H1 (cell line): ENCODE measurements at regions not wholly inside any gene's neighbourhood (a gene's known extent, or its start where the extent isn't known, plus 50 kb on each side); places are given as distances from the start of the nearest gene placed in this dataset.

Experiments used
- CTCF ChIP-seq, 3 experiments: IDR thresholded peaks; 1 replicate in 2 of 3; 2 replicates in 1 of 3; pipeline versions ENCODE4 v1.5.1 to v1.6.1; 2011; ENCODE audit warnings: low read length in 3 of 3, mild to moderate bottlenecking in 3 of 3, inconsistent platforms in 2 of 3, low read depth in 1 of 3, moderate library complexity in 1 of 3; ENCODE audit not compliant: insufficient read depth in 1 of 3; ENCODE audit errors: control extremely low read depth in 1 of 3
- EZH2 ChIP-seq: fragments of 200-600 bp; sonication (generic); IDR thresholded peaks from 2 replicates; pipeline ENCODE4 v1.7.1; 2012; ENCODE audit warnings: low read depth, mild to moderate bottlenecking, moderate library complexity, low read length, inconsistent platforms; ENCODE audit not compliant: severe bottlenecking
- GABPA ChIP-seq: IDR thresholded peaks from 2 replicates; pipeline ENCODE4 v1.6.1; 2011; ENCODE audit warnings: mild to moderate bottlenecking, low read length, moderate library complexity, borderline replicate concordance; ENCODE audit not compliant: insufficient read depth
- GTF2F1 ChIP-seq: IDR thresholded peaks from 2 replicates; pipeline ENCODE4 v1.6.1; 2012; ENCODE audit warnings: low read depth, low read length, improper control_type of control experiment, borderline replicate concordance
- KDM1A ChIP-seq: fragments of 200-600, 300-600 bp; sonication (generic); IDR thresholded peaks from 2 replicates; pipeline ENCODE4 v1.7.1; 2016; ENCODE audit warnings: mild to moderate bottlenecking, low read length, borderline replicate concordance
- POLR2A ChIP-seq, 2 experiments: IDR thresholded peaks; 1 replicate in 1 of 2; 2 replicates in 1 of 2; pipeline ENCODE4 v1.6.1; 2011; ENCODE audit warnings: low read depth in 2 of 2, low read length in 2 of 2, mild to moderate bottlenecking in 2 of 2; ENCODE audit errors: control extremely low read depth in 1 of 2
- RAD21 ChIP-seq, 2 experiments: IDR thresholded peaks in 1 of 2; conservative IDR thresholded peaks in 1 of 2; 2 replicates each; pipeline ENCODE4 v1.6.1; 2011; ENCODE audit warnings: low read depth in 2 of 2, low read length in 2 of 2, improper control_type of control experiment in 1 of 2, inconsistent platforms in 1 of 2, mild to moderate bottlenecking in 1 of 2, moderate library complexity in 1 of 2

- TF ChIP-seq RAD21 (IDR thresholded peaks at IDR 0.05 in 1 of 2, conservative IDR thresholded peaks at IDR 0.05 in 1 of 2; ENCODE audit: low read depth in 2 of 2, low read length in 2 of 2) (no peak), CTCF (IDR thresholded peaks at IDR 0.05; ENCODE audit: control extremely low read depth in 1 of 3, insufficient read depth in 1 of 3, low read depth in 1 of 3, low read length in 3 of 3) (no peak), POLR2A (IDR thresholded peaks at IDR 0.05; ENCODE audit: control extremely low read depth in 1 of 2, low read depth in 2 of 2, low read length in 2 of 2) (no peak), KDM1A (no peak), EZH2 (no peak), GTF2F1 (no peak), GABPA (no peak)
Observed at GRCh38 chr6:74879234-74879633, 326.6 kb downstream of the COL12A1 start.
